Fibroblast of the aortic adventitia (primary cell): ENCODE measurements at regions not wholly inside any gene's neighbourhood (a gene's known extent, or its start where the extent isn't known, plus 50 kb on each side); places are given as distances from the start of the nearest gene placed in this dataset.

Source experiments
- DNase-seq: peaks from one replicate; pipeline ENCODE4 v3.0.0-alpha.2; 2010; ENCODE audit warnings: low read depth
- H3K4me3 ChIP-seq: 2 replicates; pipeline ENCODE4 v1.5.1; 2011; ENCODE audit warnings: low read depth, mild to moderate bottlenecking, control low read depth, low read length, moderate library complexity
- CTCF ChIP-seq: IDR thresholded peaks from 2 replicates; pipeline ENCODE4 v1.5.1; 2011; ENCODE audit warnings: mild to moderate bottlenecking, low read length, control low read depth, inconsistent platforms; ENCODE audit not compliant: insufficient read depth

GRCh38 chr2:146992057-146992456, 852.8 kb upstream of the ACVR2A start:
- no peak overlapping the region for H3K4me3 ChIP-seq
- no peak for TF ChIP-seq CTCF
- DNase-seq = peak; percentile 51

GRCh38 chr2:146990311-146991054, 854.3 kb upstream of the ACVR2A start:
- peak; percentile 92 for DNase-seq
- no peak for TF ChIP-seq CTCF
- no peak overlapping the region for H3K4me3 ChIP-seq

- no peak for TF ChIP-seq CTCF
- no peak for DNase-seq
- H3K4me3 ChIP-seq = no peak overlapping the region
These were observed 855.1 kb upstream of the ACVR2A start for GRCh38 chr2:146989741-146990140.

- H3K4me3 ChIP-seq = no peak overlapping the region
- TF ChIP-seq CTCF = no peak
- no peak for DNase-seq
These were observed 856.8 kb upstream of the ACVR2A start for GRCh38 chr2:146987996-146988395.

GRCh38 chr2:146986161-146986560, 858.7 kb upstream of the ACVR2A start:
- H3K4me3 ChIP-seq = no peak overlapping the region
- peak; percentile 81 for DNase-seq
- no peak for TF ChIP-seq CTCF

- TF ChIP-seq CTCF = no peak
- H3K4me3 ChIP-seq = no peak overlapping the region
- no peak for DNase-seq
These were observed 859.1 kb upstream of the ACVR2A start for GRCh38 chr2:146985753-146986152.

GRCh38 chr2:146984014-146984413, 860.8 kb upstream of the ACVR2A start:
- TF ChIP-seq CTCF = no peak
- DNase-seq = no peak
- no peak overlapping the region for H3K4me3 ChIP-seq
